AG09309 (cell line): ENCODE measurements at regions not wholly inside any gene's neighbourhood (a gene's known extent, or its start where the extent isn't known, plus 50 kb on each side); places are given as distances from the start of the nearest gene placed in this dataset.
"Not testable (repeated sequence)": the region's sequence is repeated elsewhere in the genome, so short reads cannot be mapped to it uniquely, and the experiment has no call there.

Source experiments
- DNase-seq: peaks from one replicate; pipeline ENCODE4 v3.0.0-alpha.2; 2010; ENCODE audit warnings: low read depth
- H3K4me3 ChIP-seq: 2 replicates; pipeline ENCODE4 v1.5.1; 2011; ENCODE audit warnings: mild to moderate bottlenecking, low read depth, low read length, moderate library complexity; ENCODE audit not compliant: control insufficient read depth
- CTCF ChIP-seq: IDR thresholded peaks from 2 replicates; pipeline ENCODE4 v1.5.1; 2011; ENCODE audit warnings: mild to moderate bottlenecking, low read depth, low read length, inconsistent platforms; ENCODE audit not compliant: insufficient read depth, control insufficient read depth; ENCODE audit errors: missing control alignments

- DNase-seq = no peak
- H3K4me3 ChIP-seq = no peak overlapping the region
- no peak for TF ChIP-seq CTCF
Observed at GRCh38 chr2:122543815-122544214, 788.4 kb downstream of the TSN start.

GRCh38 chr2:122545821-122546220 lies 790.4 kb downstream of the TSN start:
- TF ChIP-seq CTCF = no peak
- DNase-seq = no peak
- no peak overlapping the region for H3K4me3 ChIP-seq

- no peak overlapping the region for H3K4me3 ChIP-seq
- TF ChIP-seq CTCF = no peak
- no peak for DNase-seq
Observed at GRCh38 chr2:122562775-122563174, 807.3 kb downstream of the TSN start.

- DNase-seq = no peak
- H3K4me3 ChIP-seq = no peak overlapping the region
- TF ChIP-seq CTCF = no peak
Observed at GRCh38 chr2:122563781-122564180, 808.3 kb downstream of the TSN start.

- no peak for TF ChIP-seq CTCF
- no peak for DNase-seq
- H3K4me3 ChIP-seq = no peak overlapping the region
Observed at GRCh38 chr2:122564843-122565242, 809.4 kb downstream of the TSN start.

DNA sequence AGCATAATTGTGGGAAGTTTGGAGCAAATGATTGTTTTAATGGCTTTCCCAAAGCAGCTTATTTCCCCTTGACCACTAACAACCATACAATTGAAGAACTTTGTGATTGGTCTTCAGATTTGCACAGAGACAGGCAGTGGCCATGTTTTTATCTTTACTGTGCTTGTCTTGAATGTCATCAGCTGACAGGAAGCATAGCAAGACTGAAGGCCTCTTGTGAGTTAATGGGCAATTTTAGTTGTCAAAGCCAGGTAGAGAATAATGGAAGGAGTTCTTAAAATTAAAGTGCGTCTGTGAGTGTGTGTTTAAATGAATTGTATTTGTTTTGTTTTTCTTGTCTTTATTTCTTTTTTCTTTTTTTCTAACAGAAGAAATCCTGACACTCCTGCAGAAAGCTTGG lies 809.9 kb downstream of the TSN start:
- no peak for DNase-seq
- no peak overlapping the region for H3K4me3 ChIP-seq
- no peak for TF ChIP-seq CTCF

- DNase-seq = no peak
- H3K4me3 ChIP-seq = no peak overlapping the region
- no peak for TF ChIP-seq CTCF
Observed at GRCh38 chr2:122570641-122571040, 815.2 kb downstream of the TSN start.

DNA sequence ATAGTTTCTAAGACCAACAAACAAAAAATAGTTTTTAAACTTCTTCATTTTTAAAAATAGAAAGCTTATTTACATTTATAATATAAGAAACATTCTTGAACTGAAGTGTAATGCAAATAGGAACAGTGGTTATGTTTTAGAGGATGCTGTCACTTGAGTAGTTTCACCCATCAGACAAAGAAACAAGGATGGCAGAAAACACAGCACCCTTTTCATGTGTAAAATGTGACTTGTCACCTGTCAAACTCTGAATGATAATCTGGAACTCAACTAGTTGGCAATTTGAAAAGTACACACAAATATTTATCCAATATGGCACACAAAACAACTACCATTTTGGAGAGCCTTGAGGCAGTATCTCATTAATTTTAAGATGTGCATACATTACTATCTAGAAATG lies 816.0 kb downstream of the TSN start:
- not testable (repeated sequence) for DNase-seq

More for the DNA sequence above, 816.0 kb downstream of the TSN start:
- not testable (repeated sequence) for H3K4me3 ChIP-seq
